ENCODE measurements at regions not wholly inside any gene's neighbourhood (a gene's known extent, or its start where the extent isn't known, plus 50 kb on each side); places are given as distances from the start of the nearest gene placed in this dataset.

DNA sequence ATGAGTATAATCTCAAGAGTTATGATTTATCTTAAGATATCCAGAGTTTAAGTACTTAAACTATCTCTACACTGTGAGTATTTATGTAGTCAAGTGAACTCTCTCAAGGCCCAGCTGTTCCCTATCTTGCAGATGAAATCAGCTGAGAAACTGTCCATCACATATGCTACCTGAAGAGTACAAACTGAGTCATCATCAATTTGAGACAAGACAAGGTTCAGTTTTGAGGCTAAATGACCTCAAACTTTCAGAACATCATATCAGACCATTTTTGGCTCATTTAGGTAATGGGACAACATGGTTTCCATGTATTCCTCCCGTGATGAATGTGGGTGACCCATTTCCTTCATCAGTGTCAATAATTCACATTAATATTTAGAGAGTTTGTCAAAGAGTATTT, 53.1 kb upstream of the AUTS2 start:
- DNase-seq: no peak
- intact Hi-C loops (cut with DNase I, micrococcal nuclease): no loop called here
- ATAC-seq: no peak
